Esophagus mucosa (tissue), 1 donor: ENCODE measurements at regions not wholly inside any gene's neighbourhood (a gene's known extent, or its start where the extent isn't known, plus 50 kb on each side); places are given as distances from the start of the nearest gene placed in this dataset.
"Not testable (repeated sequence)": the region's sequence is repeated elsewhere in the genome, so short reads cannot be mapped to it uniquely, and the experiment has no call there.

Experiments
- ATAC-seq: fragments of 200-7000 bp; cut with Tn5 transposase; one replicate; pipeline ENCODE4 v1.9.1; 2020
- donor health status: DM: yes; HTN: yes; CAD: no.

DNA sequence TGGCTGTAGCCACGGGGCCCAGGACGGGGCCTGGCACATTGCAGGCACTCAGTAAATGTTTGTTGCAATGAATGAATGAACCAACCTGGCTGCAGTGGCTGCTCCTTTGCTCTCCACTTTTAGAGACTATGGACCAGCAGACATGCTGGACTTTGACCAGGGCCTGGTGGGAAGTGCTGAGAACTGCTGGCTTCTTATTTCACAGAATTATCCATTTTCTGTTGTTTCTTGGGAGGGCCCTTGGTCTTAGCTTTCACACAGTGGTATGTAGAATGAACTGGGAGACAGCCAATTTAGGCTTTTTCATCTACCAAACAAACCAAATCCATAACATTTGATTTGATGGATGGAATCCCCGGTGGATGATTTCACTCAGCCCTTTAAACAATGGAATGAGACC lies 78.0 kb upstream of the LHFPL2 start:
- ATAC-seq: no peak

- no peak for ATAC-seq
Observed at GRCh38 chr5:78726003-78726402, 77.4 kb upstream of the LHFPL2 start.

DNA sequence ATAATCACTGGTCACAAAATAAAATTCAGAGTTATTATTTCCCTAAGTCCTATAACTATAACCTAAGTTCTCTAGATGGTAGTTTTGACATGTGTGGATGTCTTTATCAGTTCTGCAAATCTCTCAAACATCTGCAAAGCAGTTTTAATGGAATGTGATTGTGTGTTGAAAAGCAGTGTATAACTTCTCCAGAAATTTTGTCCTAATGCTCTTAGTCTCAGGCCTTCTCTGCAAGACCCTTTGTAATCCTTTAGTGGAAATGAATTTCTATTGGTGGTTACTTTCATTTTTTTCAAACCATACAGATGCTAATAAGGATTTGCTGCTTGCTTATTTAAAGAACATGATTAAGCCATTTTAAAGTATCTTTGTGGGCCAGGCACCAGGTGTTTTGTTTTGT lies 75.5 kb upstream of the LHFPL2 start:
- no peak for ATAC-seq

GRCh38 chr5:78720997-78721396 lies 72.4 kb upstream of the LHFPL2 start:
- no peak for ATAC-seq

GRCh38 chr5:78720227-78720985 lies 71.8 kb upstream of the LHFPL2 start:
- ATAC-seq: no peak

- no peak for ATAC-seq
Observed at GRCh38 chr5:78719504-78720219, 71.1 kb upstream of the LHFPL2 start.

GRCh38 chr5:78718824-78719223 lies 70.3 kb upstream of the LHFPL2 start:
- ATAC-seq: no peak

DNA sequence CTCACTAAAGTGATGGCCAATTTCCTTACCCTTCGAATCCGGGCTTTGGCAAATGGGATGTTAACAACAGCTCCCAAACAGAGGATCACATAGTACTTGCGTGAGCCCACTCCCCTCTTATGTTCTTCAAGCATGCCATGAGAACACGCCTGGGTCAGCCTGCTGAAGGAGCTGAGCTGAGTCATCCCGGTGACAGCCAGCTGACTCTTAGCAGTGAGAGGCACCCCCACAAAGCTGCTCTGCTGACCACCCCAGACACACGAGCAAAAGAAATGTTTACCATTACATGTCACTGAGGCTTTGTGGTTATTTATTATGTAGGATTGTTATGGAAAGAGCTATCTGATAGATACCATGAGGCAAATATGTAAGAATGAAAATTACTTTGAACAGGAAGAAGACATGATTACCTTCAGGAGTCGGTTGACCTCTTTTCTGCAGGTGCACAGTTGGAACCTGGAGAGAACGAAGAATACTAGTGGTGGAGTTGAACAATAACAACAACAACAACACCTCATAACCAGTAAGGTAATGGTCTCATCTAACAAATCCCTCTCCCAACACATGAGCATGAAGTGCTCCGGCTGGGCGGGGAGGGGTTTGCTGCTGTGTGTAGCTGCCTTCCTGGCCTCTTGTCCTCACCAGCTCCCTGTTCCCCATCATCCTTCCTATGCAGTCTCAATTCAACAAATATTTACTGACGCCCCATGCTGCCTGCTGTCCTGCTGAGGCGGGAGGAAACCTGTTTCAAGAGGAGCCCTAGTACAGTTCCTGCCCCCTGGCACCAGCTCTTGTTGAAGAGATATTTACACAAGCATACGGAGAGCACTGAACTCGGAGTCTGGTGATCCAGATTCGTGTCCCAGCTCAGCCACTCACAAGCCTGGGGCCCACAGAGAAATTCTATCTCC lies 69.4 kb upstream of the LHFPL2 start:
- no peak for ATAC-seq

- ATAC-seq: no peak
Observed at GRCh38 chr5:78716206-78716605, 67.6 kb upstream of the LHFPL2 start.

- ATAC-seq: not testable (repeated sequence)
Observed at GRCh38 chr5:78715351-78715750, 66.8 kb upstream of the LHFPL2 start.

GRCh38 chr5:78711670-78712069 lies 63.1 kb upstream of the LHFPL2 start:
- not testable (repeated sequence) for ATAC-seq

DNA sequence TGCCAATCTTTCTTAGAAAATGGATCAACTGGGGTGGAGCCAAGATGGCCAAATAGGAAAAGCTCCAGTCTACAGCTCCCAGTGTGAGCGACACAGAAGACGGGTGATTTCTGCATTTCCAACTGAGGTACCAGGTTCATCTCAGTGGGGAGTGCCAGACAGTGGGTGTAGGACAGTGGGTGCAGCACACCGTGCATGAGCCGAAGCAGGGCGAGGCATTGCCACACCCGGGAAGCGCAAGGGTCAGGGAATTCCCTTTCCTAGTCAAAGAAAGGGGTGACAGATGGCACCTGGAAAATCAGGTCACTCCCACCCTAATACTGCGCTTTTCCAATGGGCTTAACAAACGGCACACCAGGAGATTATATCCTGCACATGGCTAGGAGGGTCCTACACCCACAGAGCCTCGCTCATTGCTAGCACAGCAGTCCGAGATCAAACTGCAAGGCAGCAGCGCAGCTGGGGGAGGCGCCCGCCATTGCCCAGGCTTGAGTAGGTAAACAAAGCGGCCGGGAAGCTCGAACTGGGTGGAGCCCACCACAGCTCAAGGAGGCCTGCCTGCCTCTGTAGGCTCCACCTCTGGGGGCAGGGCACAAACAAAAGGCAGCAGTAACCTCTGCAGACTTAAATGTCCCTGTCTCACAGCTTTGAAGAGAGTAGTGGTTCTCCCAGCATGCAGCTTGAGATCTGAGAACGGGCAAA lies 61.3 kb upstream of the LHFPL2 start:
- ATAC-seq: not testable (repeated sequence)

DNA sequence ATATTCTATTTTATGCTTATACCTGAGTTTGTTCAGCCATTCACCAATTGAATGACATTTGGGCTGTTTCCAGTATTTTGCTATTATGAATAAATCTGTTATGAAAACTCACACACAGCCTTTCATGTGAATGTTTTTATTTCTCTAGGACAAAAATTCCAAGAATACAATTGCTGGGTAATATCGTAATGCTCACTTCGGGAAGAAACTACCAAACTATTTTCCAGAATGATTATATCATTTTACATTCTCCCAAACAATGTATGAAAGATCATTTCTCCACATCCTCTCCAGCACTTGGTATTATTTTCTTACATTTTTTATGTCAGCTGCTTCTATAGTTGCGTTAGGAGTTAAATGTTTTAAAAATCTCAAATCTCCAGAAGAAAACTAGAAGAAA lies 58.3 kb upstream of the LHFPL2 start:
- no peak for ATAC-seq

DNA sequence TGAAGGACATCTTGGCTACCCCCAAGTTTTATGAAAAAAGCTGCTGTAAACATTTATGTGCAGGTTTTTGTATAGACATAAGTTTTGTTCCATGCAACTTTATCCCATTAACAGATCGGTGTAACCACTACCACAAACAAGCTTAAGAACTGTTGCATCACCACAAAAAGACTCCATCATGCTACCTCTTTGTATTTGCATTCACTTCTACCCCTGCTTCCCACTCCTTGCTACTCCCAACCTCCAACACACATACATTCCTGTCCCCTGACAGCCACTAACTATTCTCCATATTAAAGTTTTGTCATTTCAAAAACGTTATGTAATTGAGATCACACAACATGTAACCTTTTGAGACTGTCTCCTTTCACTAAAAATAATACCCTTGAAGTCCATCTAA lies 57.8 kb upstream of the LHFPL2 start:
- no peak for ATAC-seq

DNA sequence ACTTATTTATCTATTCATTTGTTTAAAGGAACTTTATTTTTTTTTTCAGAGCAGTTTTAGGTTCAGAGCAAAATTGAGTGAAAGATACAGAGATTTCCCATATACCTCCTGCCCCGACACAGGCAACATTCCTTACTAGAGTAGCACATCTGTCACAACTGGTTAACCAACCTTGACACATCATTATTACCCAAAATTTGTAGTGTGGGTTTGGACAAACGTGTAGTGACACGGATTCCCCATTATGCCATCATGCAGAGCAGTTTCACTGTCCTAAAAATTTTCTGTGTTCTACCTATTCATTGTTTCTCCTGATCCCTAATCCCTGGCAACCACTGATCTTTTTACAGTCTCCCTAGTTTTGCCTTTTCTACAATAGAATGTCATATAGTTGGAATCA lies 57.3 kb upstream of the LHFPL2 start:
- ATAC-seq: no peak

GRCh38 chr5:78701795-78702410 lies 53.3 kb upstream of the LHFPL2 start:
- ATAC-seq: no peak

- peak; percentile 96 for ATAC-seq
Observed at GRCh38 chr5:78699552-78700153, 51.1 kb upstream of the LHFPL2 start.

DNA sequence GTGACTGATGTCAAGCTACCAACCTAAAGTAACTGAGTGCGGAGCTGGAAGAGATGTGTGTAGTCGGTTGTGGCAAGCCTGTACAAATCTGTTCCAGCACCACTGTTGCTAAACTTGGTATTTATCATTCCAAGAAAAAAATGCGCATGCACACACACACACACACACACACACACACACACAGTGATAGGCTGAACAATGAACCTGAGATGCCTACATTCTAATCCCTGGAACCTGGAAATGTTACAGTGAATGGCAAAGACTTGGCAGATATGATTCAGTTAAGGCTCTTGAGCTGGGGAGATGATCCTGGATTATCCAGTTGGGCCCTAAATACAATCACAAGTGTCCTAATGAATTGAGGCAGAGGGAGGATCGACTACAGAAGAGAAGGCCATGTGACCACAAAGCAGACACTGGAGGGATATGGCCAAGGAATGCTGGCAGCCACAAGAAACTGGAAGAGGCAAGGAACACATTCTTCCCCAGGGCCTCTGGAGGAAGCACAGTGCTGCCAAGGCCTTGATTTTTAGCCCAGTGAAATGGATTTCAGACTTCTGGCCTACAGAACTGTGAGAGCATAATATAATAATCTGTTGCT lies 49.7 kb upstream of the LHFPL2 start:
- ATAC-seq: peak; percentile 68
